ENCODE measurements at regions not wholly inside any gene's neighbourhood (a gene's known extent, or its start where the extent isn't known, plus 50 kb on each side); places are given as distances from the start of the nearest gene placed in this dataset.

DNA sequence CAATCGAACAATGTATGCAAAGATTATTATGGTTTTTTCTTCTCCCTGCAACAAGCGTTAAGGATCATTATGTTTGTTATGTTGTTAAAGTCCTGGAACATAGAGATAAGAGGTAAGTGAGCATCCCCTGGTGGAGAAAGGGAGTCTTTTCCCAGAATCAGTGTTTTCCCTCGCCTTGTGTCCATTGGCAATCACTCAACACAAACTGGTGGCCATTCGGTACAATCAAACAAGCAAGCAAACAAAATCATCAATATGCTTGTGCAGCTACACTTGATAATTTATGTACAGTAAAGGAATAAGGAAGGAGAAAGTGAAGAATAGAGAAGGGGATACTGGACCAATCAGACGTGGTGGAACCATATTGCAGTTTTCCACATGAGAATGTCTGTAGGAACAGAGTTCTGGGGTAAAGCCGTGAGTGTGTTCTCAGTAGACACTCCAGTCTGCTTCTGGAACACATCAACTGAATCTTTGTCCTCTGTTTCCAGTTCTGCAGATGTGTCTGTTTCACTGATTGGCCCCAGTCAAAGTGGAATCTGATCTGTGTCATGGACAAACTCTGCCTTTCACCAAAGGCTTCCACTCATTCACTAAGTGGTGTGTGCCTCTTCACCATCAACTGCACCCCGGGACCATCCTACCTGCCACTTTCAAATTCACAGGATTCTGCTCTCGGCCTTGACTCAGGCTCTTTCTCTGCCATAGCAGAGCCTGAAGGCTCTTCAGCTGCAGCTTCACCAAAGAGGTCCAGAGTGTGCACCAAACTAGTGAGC is 169.5 kb downstream of the AHSP start:
- Histone ChIP-seq H3K9me3 (ENCODE audit: low read depth, low read length) (no peaks in the 10 kb centered on the region), H3K4me1 (ENCODE audit: insufficient read depth, low read length) (peaks cover 35% of the 10 kb centered on the region), H3K4me3 (ENCODE audit: low read length) (no peak overlapping the region), H3K27me3 (ENCODE audit: insufficient read depth, low read length) (peaks cover 6% of the 10 kb centered on the region)

- H3K4me1 ChIP-seq (ENCODE audit: insufficient read depth, low read length), result peaks cover 35% of the 10 kb centered on the region
- H3K9me3 ChIP-seq (ENCODE audit: low read depth, low read length), result no peaks in the 10 kb centered on the region
- H3K27me3 ChIP-seq (ENCODE audit: insufficient read depth, low read length), result peaks cover 6% of the 10 kb centered on the region
- no peak overlapping the region for H3K4me3 ChIP-seq (ENCODE audit: low read length)
Observed at GRCh38 chr16:31697744-31698125, 170.0 kb downstream of the AHSP start.

- Histone ChIP-seq H3K9me3 (ENCODE audit: low read depth, low read length) (no peaks in the 10 kb centered on the region), H3K27me3 (ENCODE audit: insufficient read depth, low read length) (peaks cover 6% of the 10 kb centered on the region), H3K4me1 (ENCODE audit: insufficient read depth, low read length) (peaks cover 35% of the 10 kb centered on the region), H3K4me3 (ENCODE audit: low read length) (no peak overlapping the region)
Observed at GRCh38 chr16:31698901-31699300, 171.2 kb downstream of the AHSP start.

DNA sequence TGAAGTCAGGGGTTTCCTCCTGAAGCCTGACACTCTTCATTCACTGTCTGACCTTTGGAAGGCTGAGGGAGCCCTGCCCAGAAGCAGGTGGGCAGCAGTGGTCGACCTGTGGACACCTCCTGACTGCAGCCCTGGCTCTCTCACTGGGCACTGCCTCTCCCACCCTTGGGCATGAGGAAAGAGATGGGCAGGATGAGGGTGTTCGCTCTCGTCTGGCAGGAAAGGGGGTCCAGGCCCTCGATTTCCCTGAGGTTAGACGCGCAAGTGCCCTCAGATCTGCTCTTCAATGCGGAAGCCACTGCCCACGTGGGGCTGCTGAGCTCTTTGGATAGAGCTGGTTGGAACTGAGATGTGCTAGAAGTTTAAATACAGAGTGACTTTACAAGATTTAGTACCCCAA is 171.9 kb downstream of the AHSP start:
- Histone ChIP-seq H3K4me3 (ENCODE audit: low read length) (no peak overlapping the region), H3K9me3 (ENCODE audit: low read depth, low read length) (no peaks in the 10 kb centered on the region), H3K4me1 (ENCODE audit: insufficient read depth, low read length) (peaks cover 35% of the 10 kb centered on the region), H3K27me3 (ENCODE audit: insufficient read depth, low read length) (peaks cover 6% of the 10 kb centered on the region)

DNA sequence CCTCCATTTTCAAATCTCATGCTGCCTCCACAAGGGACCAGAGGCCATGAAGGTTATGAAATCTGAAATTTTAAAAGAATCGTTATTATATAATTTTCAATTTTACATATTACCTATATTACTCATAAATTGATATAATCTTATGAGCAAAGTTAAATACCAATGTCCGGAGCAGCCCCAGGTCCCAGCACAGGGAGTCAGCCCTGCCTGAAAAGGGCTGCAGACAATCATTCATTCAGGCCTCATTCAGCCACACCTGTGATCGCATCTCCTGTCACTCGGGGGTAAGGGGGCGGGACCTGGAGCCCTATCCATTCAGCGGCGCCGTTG is 172.5 kb downstream of the AHSP start:
- Histone ChIP-seq H3K4me3 (ENCODE audit: low read length) (peak overlapping the region; percentile 68), H3K27me3 (ENCODE audit: insufficient read depth, low read length) (peaks cover 6% of the 10 kb centered on the region), H3K9me3 (ENCODE audit: low read depth, low read length) (no peaks in the 10 kb centered on the region), H3K4me1 (ENCODE audit: insufficient read depth, low read length) (peaks cover 32% of the 10 kb centered on the region)

DNA sequence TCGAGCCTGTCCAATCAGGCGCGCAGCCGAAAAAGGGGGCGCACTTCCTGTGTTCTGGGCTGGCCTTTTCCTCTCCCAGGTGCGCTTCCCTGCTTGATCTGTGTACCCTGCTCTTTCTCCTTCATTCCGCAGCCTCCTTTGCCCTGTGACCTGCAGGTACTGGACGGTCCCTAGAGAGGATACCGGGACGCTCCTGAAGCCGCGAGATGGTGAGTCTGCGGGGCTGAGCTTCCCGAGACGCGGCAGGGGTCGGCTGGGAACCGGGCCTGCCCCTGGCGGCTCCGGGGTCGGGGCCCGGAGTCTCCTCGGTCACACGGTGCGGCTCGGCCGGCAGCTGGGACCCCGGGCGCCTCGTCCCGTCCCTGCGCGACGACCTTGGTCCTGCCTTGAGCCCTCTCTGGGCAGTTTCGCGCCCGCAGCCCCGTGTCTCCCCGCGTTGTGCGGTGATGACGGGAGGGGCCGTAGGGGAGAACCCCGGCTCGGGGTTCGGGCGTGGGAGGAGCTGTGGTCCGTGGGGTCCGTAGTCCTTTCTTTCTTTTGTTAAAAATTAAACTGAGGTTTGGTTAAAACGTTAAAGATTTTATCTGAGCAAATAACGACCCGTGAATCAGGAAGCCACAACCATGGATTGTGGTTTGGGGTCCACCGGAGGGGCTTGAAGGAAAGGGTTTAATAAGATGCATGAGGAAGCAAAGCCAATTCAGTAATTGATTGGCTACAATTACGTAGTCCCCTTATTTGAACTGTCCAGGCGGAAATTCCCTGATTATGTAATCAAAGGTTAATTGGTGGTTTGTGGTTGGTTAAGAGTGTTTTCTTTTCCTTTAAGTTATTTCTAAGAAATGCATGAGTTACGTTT is 172.8 kb upstream of the ZNF267 start:
- peak overlapping the region; percentile 68 for H3K4me3 ChIP-seq (ENCODE audit: low read length)
- peaks cover 26% of the 10 kb centered on the region for H3K4me1 ChIP-seq (ENCODE audit: insufficient read depth, low read length)
- peaks cover 6% of the 10 kb centered on the region for H3K27me3 ChIP-seq (ENCODE audit: insufficient read depth, low read length)
- H3K9me3 ChIP-seq (ENCODE audit: low read depth, low read length), result no peaks in the 10 kb centered on the region

DNA sequence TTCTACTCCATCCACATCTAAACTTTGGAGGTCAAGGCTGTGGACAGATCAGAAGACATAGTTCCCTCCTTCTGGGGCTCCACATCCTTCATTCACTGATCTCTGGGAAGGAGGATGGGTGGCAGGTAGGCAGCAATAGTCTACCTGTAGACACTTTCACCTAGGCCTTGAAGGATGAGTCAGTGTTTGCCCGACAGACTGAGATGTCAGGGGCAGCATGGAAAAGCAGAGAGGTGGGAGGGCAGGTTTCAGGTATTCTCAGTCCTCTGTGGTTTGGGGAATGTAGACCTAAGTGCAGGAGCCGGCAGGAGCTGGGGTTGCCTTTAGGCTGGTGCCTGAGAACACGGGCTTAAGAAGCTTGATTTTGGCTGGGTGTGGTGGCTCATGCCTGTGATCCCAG is 171.9 kb upstream of the ZNF267 start:
- Histone ChIP-seq H3K4me3 (ENCODE audit: low read length) (no peak overlapping the region), H3K9me3 (ENCODE audit: low read depth, low read length) (no peaks in the 10 kb centered on the region), H3K27me3 (ENCODE audit: insufficient read depth, low read length) (peaks cover 6% of the 10 kb centered on the region), H3K4me1 (ENCODE audit: insufficient read depth, low read length) (peaks cover 19% of the 10 kb centered on the region)

- peaks cover 20% of the 10 kb centered on the region for H3K4me1 ChIP-seq (ENCODE audit: insufficient read depth, low read length)
- no peak overlapping the region for H3K4me3 ChIP-seq (ENCODE audit: low read length)
- no peaks in the 10 kb centered on the region for H3K9me3 ChIP-seq (ENCODE audit: low read depth, low read length)
- H3K27me3 ChIP-seq (ENCODE audit: insufficient read depth, low read length), result peaks cover 6% of the 10 kb centered on the region
Observed at GRCh38 chr16:31702796-31703195, 170.8 kb upstream of the ZNF267 start.

DNA sequence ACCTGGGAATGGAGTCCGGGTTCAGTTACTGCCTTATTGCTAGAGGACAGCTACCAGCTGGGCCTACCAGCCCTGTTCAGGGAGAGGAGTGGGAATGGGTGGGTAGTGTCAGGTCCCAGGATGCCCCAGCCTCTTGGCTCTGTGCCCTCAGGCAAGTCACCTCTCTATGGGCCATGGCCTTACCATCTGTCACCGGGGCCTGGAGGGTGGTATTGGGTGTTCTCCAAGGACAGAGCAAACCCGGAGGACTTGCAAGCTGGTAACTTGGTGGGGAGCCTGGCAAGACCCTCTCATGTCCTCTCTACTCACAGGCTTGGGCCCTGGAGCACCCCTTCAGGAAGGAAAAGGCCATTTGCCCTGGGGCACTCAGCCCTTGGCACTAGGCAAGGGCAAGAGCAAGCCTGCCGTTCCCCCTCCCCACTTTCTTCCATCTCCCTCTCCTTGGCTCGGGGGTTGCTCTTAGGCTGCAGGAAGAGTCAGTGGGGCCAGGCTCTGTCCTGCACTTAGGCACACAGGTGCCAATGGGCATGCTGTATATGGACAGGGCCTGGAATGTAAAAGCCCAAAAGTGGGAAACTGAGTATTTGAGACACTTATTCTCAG is 170.0 kb upstream of the ZNF267 start:
- peaks cover 26% of the 10 kb centered on the region for H3K4me1 ChIP-seq (ENCODE audit: insufficient read depth, low read length)
- no peak overlapping the region for H3K4me3 ChIP-seq (ENCODE audit: low read length)
- H3K9me3 ChIP-seq (ENCODE audit: low read depth, low read length), result no peaks in the 10 kb centered on the region
- peaks cover 6% of the 10 kb centered on the region for H3K27me3 ChIP-seq (ENCODE audit: insufficient read depth, low read length)

DNA sequence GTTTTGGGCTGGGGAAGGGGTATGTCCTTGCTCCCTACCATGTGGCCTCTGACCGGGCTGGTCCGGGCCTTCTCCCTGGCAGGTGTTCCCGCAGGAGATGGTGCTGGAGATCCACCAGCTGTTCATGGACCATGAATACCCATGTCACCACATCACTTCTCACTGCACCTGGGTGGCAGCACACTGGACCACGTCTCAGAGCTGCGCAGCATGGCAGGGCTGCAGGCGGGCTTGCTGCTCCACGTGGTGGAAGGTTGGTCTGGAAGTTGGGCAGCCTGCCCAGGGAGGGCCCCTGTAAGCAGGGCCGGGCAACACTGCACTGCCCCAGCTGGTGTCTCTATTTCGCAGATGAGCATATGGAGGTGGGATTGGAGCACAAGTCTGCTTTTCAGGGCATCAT is 169.5 kb upstream of the ZNF267 start:
- peaks cover 26% of the 10 kb centered on the region for H3K4me1 ChIP-seq (ENCODE audit: insufficient read depth, low read length)

GRCh38 chr16:31705371-31705770 is 168.2 kb upstream of the ZNF267 start:
- no peaks in the 10 kb centered on the region for H3K27me3 ChIP-seq (ENCODE audit: insufficient read depth, low read length)
- no peak overlapping the region for H3K4me3 ChIP-seq (ENCODE audit: low read length)
- H3K4me1 ChIP-seq (ENCODE audit: insufficient read depth, low read length), result peaks cover 25% of the 10 kb centered on the region
- no peaks in the 10 kb centered on the region for H3K9me3 ChIP-seq (ENCODE audit: low read depth, low read length)

More for the DNA sequence above, 169.5 kb upstream of the ZNF267 start:
- H3K4me3 ChIP-seq (ENCODE audit: low read length), result no peak overlapping the region
- no peaks in the 10 kb centered on the region for H3K9me3 ChIP-seq (ENCODE audit: low read depth, low read length)
- H3K27me3 ChIP-seq (ENCODE audit: insufficient read depth, low read length), result peaks cover 4% of the 10 kb centered on the region

DNA sequence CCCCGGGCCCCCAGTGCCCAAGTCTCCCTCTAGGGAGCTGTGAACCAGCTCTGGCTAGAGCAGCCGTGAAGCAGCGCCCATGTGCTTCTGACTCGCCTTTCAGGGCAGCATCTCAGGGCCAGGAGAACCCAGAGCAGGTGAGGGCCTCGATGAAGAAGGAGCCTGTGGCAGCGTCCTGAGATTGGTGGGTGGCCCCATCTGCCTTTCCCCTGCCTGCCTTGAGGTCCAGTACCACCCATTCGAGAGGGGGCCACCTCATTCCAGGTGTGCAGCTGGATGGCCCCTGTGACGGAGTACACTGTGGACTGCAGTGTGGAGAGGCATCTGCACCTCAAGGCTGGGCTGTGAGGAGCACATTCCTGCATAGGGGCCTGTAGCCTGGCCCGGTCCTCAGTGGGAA is 167.3 kb upstream of the ZNF267 start:
- Histone ChIP-seq H3K4me1 (ENCODE audit: insufficient read depth, low read length) (peaks cover 15% of the 10 kb centered on the region), H3K27me3 (ENCODE audit: insufficient read depth, low read length) (no peaks in the 10 kb centered on the region), H3K9me3 (ENCODE audit: low read depth, low read length) (no peaks in the 10 kb centered on the region), H3K4me3 (ENCODE audit: low read length) (no peak overlapping the region)

DNA sequence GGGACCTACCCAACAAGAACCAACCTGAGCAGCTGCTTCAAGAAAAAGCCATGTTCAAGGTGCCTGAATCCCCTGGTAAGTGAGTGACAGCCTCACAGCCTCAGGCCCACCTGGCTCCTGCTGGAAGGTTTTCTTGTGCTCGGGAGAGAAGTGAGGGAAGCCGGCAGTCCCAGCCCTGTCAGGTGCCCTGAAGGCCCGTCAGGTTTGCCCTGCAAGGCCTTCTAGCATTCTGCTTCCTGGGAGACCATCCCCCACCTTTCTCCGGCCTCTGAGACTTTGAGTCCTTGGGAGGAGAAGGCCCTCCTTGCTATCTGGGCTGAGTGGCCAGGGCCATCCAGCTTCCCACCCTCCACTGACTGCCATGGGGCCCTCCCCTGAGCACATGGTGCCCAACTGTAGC is 166.7 kb upstream of the ZNF267 start:
- no peaks in the 10 kb centered on the region for H3K27me3 ChIP-seq (ENCODE audit: insufficient read depth, low read length)
- H3K9me3 ChIP-seq (ENCODE audit: low read depth, low read length), result no peaks in the 10 kb centered on the region
- no peak overlapping the region for H3K4me3 ChIP-seq (ENCODE audit: low read length)
- H3K4me1 ChIP-seq (ENCODE audit: insufficient read depth, low read length), result peaks cover 9% of the 10 kb centered on the region

DNA sequence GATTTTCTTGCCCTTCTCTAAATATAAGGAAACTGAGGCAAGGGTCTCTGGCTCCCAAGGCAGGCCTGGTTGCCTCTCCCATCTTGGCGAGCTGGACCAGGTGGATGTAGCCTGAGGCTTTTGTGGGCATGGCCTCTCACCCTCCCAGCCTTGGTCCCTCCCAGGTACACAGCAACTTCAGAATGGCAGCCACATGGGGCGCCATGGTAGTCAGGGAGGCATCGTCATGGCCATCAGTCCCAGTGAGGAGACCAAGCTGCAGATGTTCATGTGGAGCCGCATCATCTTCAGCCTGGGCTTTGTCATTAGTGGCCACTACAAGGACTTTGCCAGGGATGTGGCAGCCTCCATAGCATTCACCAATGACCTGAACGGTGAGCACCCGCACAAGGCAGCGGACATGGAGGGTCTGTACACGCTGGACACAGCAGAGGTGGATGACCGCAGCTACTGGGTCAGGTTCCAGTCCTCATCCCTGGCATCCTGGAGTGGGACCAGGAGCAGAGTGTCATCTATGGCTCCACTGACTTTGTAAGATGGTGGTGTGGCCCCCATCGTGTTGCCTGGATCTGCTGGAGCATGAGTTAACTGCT is 165.8 kb upstream of the ZNF267 start:
- Histone ChIP-seq H3K9me3 (ENCODE audit: low read depth, low read length) (no peaks in the 10 kb centered on the region), H3K4me1 (ENCODE audit: insufficient read depth, low read length) (peaks cover 12% of the 10 kb centered on the region), H3K27me3 (ENCODE audit: insufficient read depth, low read length) (no peaks in the 10 kb centered on the region), H3K4me3 (ENCODE audit: low read length) (no peak overlapping the region)

GRCh38 chr16:31708348-31708747 is 165.3 kb upstream of the ZNF267 start:
- Histone ChIP-seq H3K4me3 (ENCODE audit: low read length) (no peak overlapping the region), H3K9me3 (ENCODE audit: low read depth, low read length) (no peaks in the 10 kb centered on the region), H3K27me3 (ENCODE audit: insufficient read depth, low read length) (no peaks in the 10 kb centered on the region), H3K4me1 (ENCODE audit: insufficient read depth, low read length) (peaks cover 12% of the 10 kb centered on the region)

All from mononuclear cell (primary cell).